HG03045 (cell line): ENCODE measurements at regions not wholly inside any gene's neighbourhood (a gene's known extent, or its start where the extent isn't known, plus 50 kb on each side); places are given as distances from the start of the nearest gene placed in this dataset.

ENCODE experiments used
- ATAC-seq: cut with Tn5 transposase; IDR thresholded peaks from one replicate; pipeline ENCODE4 v1.9.1; 2021; ENCODE audit warnings: mild to moderate bottlenecking, moderate library complexity; ENCODE audit not compliant: unreplicated experiment

- no peak for ATAC-seq
Observed at GRCh38 chr13:39279077-39279476, 240.8 kb downstream of the NHLRC3 start.

GRCh38 chr13:39281539-39282150, 243.4 kb downstream of the NHLRC3 start:
- no peak for ATAC-seq

- ATAC-seq: peak; percentile 85
Observed at GRCh38 chr13:39282400-39282972, 244.2 kb downstream of the NHLRC3 start.

GRCh38 chr13:39283072-39283471, 244.8 kb downstream of the NHLRC3 start:
- no peak for ATAC-seq

GRCh38 chr13:39284801-39285388, 246.6 kb downstream of the NHLRC3 start:
- ATAC-seq: no peak
